Endothelial cell (in vitro differentiated cells): ENCODE measurements at regions not wholly inside any gene's neighbourhood (a gene's known extent, or its start where the extent isn't known, plus 50 kb on each side); places are given as distances from the start of the nearest gene placed in this dataset.

Experiments
- DNase-seq: peaks from one replicate; pipeline ENCODE4 v3.0.0; 2021; ENCODE audit warnings: low spot score
- H3K27ac Mint-ChIP-seq: one replicate; pipeline ENCODE4 v1.8.0; 2021; ENCODE audit warnings: mixed read lengths, inconsistent platforms; ENCODE audit not compliant: unreplicated experiment
- H3K27me3 Mint-ChIP-seq: one replicate; pipeline ENCODE4 v1.8.0; 2021; ENCODE audit warnings: mild to moderate bottlenecking, moderate library complexity, mixed read lengths, inconsistent platforms; ENCODE audit not compliant: unreplicated experiment
- H3K36me3 Mint-ChIP-seq: one replicate; pipeline ENCODE4 v1.8.0; 2021; ENCODE audit warnings: mild to moderate bottlenecking, low read depth, mixed read lengths, inconsistent platforms; ENCODE audit not compliant: unreplicated experiment
- H3K4me1 Mint-ChIP-seq: one replicate; pipeline ENCODE4 v1.8.0; 2021; ENCODE audit warnings: mild to moderate bottlenecking, mixed read lengths, inconsistent platforms; ENCODE audit not compliant: unreplicated experiment
- H3K4me3 Mint-ChIP-seq: one replicate; pipeline ENCODE4 v1.8.0; 2021; ENCODE audit warnings: mild to moderate bottlenecking, mixed read lengths, inconsistent platforms; ENCODE audit not compliant: unreplicated experiment
- H3K9me3 Mint-ChIP-seq: one replicate; pipeline ENCODE4 v1.8.0; 2021; ENCODE audit warnings: mixed read lengths, inconsistent platforms; ENCODE audit not compliant: unreplicated experiment
- TF ChIP-seq, protein P1 (sequence below): fragments of 200-600 bp; sonication (generic); IDR thresholded peaks from one replicate; pipeline ENCODE4 v1.5.0; 2021; ENCODE audit warnings: antibody characterized with exemption; ENCODE audit not compliant: unreplicated experiment

- H3K9me3 Mint-ChIP-seq = no peaks in the 10 kb centered on the region
- H3K27me3 Mint-ChIP-seq = no peaks in the 10 kb centered on the region
- no peaks in the 10 kb centered on the region for H3K36me3 Mint-ChIP-seq
- no peak for DNase-seq
- H3K4me1 Mint-ChIP-seq = no peaks in the 10 kb centered on the region
- TF ChIP-seq, protein P1, sequence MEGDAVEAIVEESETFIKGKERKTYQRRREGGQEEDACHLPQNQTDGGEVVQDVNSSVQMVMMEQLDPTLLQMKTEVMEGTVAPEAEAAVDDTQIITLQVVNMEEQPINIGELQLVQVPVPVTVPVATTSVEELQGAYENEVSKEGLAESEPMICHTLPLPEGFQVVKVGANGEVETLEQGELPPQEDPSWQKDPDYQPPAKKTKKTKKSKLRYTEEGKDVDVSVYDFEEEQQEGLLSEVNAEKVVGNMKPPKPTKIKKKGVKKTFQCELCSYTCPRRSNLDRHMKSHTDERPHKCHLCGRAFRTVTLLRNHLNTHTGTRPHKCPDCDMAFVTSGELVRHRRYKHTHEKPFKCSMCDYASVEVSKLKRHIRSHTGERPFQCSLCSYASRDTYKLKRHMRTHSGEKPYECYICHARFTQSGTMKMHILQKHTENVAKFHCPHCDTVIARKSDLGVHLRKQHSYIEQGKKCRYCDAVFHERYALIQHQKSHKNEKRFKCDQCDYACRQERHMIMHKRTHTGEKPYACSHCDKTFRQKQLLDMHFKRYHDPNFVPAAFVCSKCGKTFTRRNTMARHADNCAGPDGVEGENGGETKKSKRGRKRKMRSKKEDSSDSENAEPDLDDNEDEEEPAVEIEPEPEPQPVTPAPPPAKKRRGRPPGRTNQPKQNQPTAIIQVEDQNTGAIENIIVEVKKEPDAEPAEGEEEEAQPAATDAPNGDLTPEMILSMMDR = no peak
- no peak overlapping the region for H3K27ac Mint-ChIP-seq
- H3K4me3 Mint-ChIP-seq = no peak overlapping the region
These were observed 1034.0 kb downstream of the TLE4 start for GRCh38 chr9:80605793-80606192.

- DNase-seq = no peak
These were observed 1033.4 kb downstream of the TLE4 start for GRCh38 chr9:80605129-80605528.

DNA sequence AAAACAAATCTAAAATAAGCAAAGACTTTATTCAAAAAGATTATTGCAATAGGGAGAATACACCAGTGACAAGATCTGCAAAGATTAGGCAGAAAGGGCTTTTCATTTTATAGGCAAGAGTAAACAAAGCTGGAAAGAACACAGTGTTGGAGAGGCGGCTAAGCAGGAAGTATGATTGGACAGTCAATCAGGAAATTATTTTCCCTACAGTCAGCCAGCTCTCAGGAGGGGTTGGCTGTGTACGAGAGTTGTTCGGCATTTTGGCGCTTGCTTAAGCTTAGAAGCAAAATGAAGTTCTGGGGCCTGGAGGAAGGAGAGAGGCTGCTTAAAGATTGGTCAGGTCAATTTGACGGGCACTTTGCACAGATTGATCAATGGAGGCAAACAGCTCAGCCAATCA is 1030.5 kb downstream of the TLE4 start:
- no peak for DNase-seq
- no peaks in the 10 kb centered on the region for H3K4me1 Mint-ChIP-seq
- TF ChIP-seq, protein P1 = no peak
- H3K9me3 Mint-ChIP-seq = no peaks in the 10 kb centered on the region
- H3K27ac Mint-ChIP-seq = no peak overlapping the region
- no peaks in the 10 kb centered on the region for H3K27me3 Mint-ChIP-seq
- H3K4me3 Mint-ChIP-seq = no peak overlapping the region
- no peaks in the 10 kb centered on the region for H3K36me3 Mint-ChIP-seq

More at GRCh38 chr9:80605129-80605528, 1033.4 kb downstream of the TLE4 start:
- no peaks in the 10 kb centered on the region for H3K36me3 Mint-ChIP-seq
- no peak overlapping the region for H3K4me3 Mint-ChIP-seq
- H3K27ac Mint-ChIP-seq = no peak overlapping the region
- TF ChIP-seq, protein P1 = no peak
- H3K9me3 Mint-ChIP-seq = no peaks in the 10 kb centered on the region
- H3K4me1 Mint-ChIP-seq = no peaks in the 10 kb centered on the region
- H3K27me3 Mint-ChIP-seq = no peaks in the 10 kb centered on the region

DNA sequence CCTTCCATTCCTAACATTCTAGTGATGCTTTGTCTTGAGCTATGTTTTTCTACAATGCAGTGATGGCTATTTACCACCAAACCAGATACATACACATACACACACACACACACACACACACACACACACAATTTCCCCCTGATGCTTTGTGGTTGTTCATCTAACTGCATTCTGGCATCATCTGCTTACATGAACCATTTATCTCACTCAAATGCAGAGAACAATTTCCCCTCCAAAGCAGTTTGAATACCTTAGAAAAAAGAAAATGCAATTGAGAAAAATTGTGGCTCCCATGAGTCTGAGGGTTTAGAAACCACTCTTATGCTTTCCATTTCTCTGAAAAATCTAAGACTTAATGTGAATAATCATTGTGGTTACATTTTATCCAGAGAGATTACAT is 1024.8 kb downstream of the TLE4 start:
- Mint-ChIP-seq H3K27me3 (no peaks in the 10 kb centered on the region), H3K36me3 (no peaks in the 10 kb centered on the region), H3K9me3 (no peaks in the 10 kb centered on the region), H3K4me3 (no peak overlapping the region), H3K4me1 (no peaks in the 10 kb centered on the region), H3K27ac (no peak overlapping the region)
- DNase-seq = no peak
- TF ChIP-seq, protein P1 = no peak

DNA sequence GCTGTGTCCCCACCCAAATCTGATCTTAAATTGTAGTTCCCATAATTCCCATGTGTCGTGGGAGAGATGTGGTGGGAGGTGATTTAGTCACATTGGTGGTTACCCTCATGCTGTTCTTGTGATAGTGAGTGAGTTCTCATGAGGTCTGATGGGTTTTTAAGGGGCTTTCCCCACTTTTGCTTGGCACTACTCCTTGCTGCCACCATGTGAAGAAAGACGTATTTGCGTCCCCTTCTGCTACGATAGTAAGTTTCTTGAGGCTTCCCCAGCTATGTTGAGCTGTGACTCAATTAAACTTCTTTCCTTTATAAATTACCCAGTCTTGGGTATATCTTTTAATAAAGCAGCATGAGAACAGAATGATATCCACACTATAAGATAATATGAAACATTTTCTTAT is 1023.4 kb downstream of the TLE4 start:
- H3K4me3 Mint-ChIP-seq = no peak overlapping the region

More for the DNA sequence above, 1023.4 kb downstream of the TLE4 start:
- no peaks in the 10 kb centered on the region for H3K36me3 Mint-ChIP-seq
- DNase-seq = no peak
- TF ChIP-seq, protein P1 = no peak
- no peaks in the 10 kb centered on the region for H3K27me3 Mint-ChIP-seq
- no peaks in the 10 kb centered on the region for H3K9me3 Mint-ChIP-seq
- H3K27ac Mint-ChIP-seq = no peak overlapping the region
- no peaks in the 10 kb centered on the region for H3K4me1 Mint-ChIP-seq
